A549 (cell line): ENCODE measurements at regions not wholly inside any gene's neighbourhood (a gene's known extent, or its start where the extent isn't known, plus 50 kb on each side); places are given as distances from the start of the nearest gene placed in this dataset.

Experiments
- ATAC-seq, 2 experiments: fragments of 200-7000 bp in 1 of 2; fragments of >200 bp in 1 of 2; cut with Nextera tagmentation in 1 of 2; cut with Tn5 transposase in 1 of 2; 3 replicates each; pipeline versions ENCODE4 v1.8.0 to v1.9.1; 2018 to 2020; ENCODE audit warnings: mild to moderate bottlenecking in 1 of 2, moderate library complexity in 1 of 2
- CTCF ChIA-PET: fragments of 300-600 bp; sonication (Branson Sonifier 250); formaldehyde crosslinking; extraction: SDS; loops from one replicate; lab custom pipeline; 2021; ENCODE audit warnings: antibody characterized with exemption, inconsistent platforms; lab: Yijun Ruan, JAX
- POLR2A ChIA-PET: fragments of 350-600 bp; formaldehyde crosslinking; extraction: SDS; loops from one replicate; lab custom pipeline; 2021; ENCODE audit warnings: antibody characterized with exemption, inconsistent platforms; lab: Yijun Ruan, JAX
- DNase-seq, 2 experiments: peaks; one replicate each; pipeline versions ENCODE4 v3.0.0 to v3.0.0-alpha.2; 2011 to 2016; ENCODE audit warnings: low read depth in 1 of 2, low spot score in 1 of 2
- FAIRE-seq: peaks from 2 replicates; lab custom pipeline; 2011; peaks lifted over from hg19 to GRCh38; lab: Jason Lieb, UNC
- H3K27ac ChIP-seq, 2 experiments: fragments of >200 bp; sonication (Bioruptor Twin); formaldehyde crosslinking; 3 replicates each; pipeline ENCODE4 v1.5.1; 2016 to 2017
- H3K4me1 ChIP-seq: fragments of >200 bp; sonication (Bioruptor Twin); formaldehyde crosslinking; 3 replicates; pipeline ENCODE4 v1.6.1; 2016
- H3K4me2 ChIP-seq: fragments of >200 bp; sonication (Bioruptor Twin); formaldehyde crosslinking; 3 replicates; pipeline ENCODE4 v1.6.1; 2016
- H3K4me3 ChIP-seq: fragments of >200 bp; sonication (Bioruptor Twin); formaldehyde crosslinking; 3 replicates; pipeline ENCODE4 v1.5.1; 2016
- H3K9me3 ChIP-seq: fragments of >200 bp; sonication (Bioruptor Twin); formaldehyde crosslinking; 3 replicates; pipeline ENCODE4 v1.6.1; 2016
- BCL3 ChIP-seq: fragments of >200 bp; sonication (Bioruptor Twin); formaldehyde crosslinking; IDR thresholded peaks from 3 replicates; pipeline ENCODE4 v1.6.1; 2016
- CHD2 ChIP-seq: fragments of 150-350 bp; IDR thresholded peaks from 2 replicates; pipeline ENCODE4 v1.6.1; 2014; ENCODE audit warnings: low read length; ENCODE audit not compliant: partially characterized antibody
- FOSB ChIP-seq: fragments of 250-450 bp; sonication (Bioruptor Pico); IDR thresholded peaks from 2 replicates; pipeline ENCODE4 v1.5.0; 2020; ENCODE audit warnings: mild to moderate bottlenecking, moderate library complexity
- HEYL ChIP-seq: fragments of 250-450 bp; sonication (Bioruptor Pico); IDR thresholded peaks from 2 replicates; pipeline ENCODE4 v1.8.0; 2021; ENCODE audit warnings: mild to moderate bottlenecking, moderate library complexity
- HOXA7 ChIP-seq: fragments of 250-450 bp; sonication (Bioruptor Pico); IDR thresholded peaks from 2 replicates; pipeline ENCODE4 v1.5.0; 2020; ENCODE audit warnings: mild to moderate bottlenecking, moderate library complexity
- HOXB5 ChIP-seq: fragments of 250-450 bp; sonication (Bioruptor Pico); IDR thresholded peaks from 2 replicates; pipeline ENCODE4 v1.5.0; 2020; ENCODE audit warnings: mild to moderate bottlenecking, moderate library complexity
- JUN ChIP-seq, 2 experiments: fragments of >200 bp; sonication (Bioruptor Twin); formaldehyde crosslinking; IDR thresholded peaks; 2 replicates in 1 of 2; 3 replicates in 1 of 2; pipeline ENCODE4 v1.6.1; 2016 to 2017
- MAFK ChIP-seq: fragments of 450-650 bp; IDR thresholded peaks from 2 replicates; pipeline ENCODE4 v1.6.1; 2014; ENCODE audit not compliant: partially characterized antibody
- MAX ChIP-seq: IDR thresholded peaks from 2 replicates; pipeline ENCODE4 v1.6.1; 2012
- NFE2L2 ChIP-seq: fragments of 150-350 bp; conservative IDR thresholded peaks from 2 replicates; pipeline ENCODE4 v1.6.1; 2014; ENCODE audit warnings: low read length
- NPAS2 ChIP-seq: fragments of 250-450 bp; sonication (Bioruptor Pico); IDR thresholded peaks from 2 replicates; pipeline ENCODE4 v1.8.0; 2022; ENCODE audit warnings: mild to moderate bottlenecking, moderate library complexity, borderline replicate concordance
- NR3C1 ChIP-seq: fragments of >200 bp; sonication (Bioruptor Twin); formaldehyde crosslinking; IDR thresholded peaks from 3 replicates; pipeline ENCODE4 v1.6.1; 2017
- POLR2A ChIP-seq: IDR thresholded peaks from 2 replicates; pipeline ENCODE4 v1.6.1; 2012; ENCODE audit warnings: mild to moderate bottlenecking, low read length
- POLR2AphosphoS2 ChIP-seq: conservative IDR thresholded peaks from 2 replicates; pipeline ENCODE4 v1.6.1; 2012; ENCODE audit warnings: low read length, improper control_type of control experiment, inconsistent platforms
- RAD21 ChIP-seq, 2 experiments: fragments of >200 bp in 1 of 2; sonication (Bioruptor Twin) in 1 of 2; formaldehyde crosslinking in 1 of 2; IDR thresholded peaks in 1 of 2; conservative IDR thresholded peaks in 1 of 2; 2 replicates in 1 of 2; 3 replicates in 1 of 2; pipeline ENCODE4 v1.6.1; 2012 to 2018; ENCODE audit warnings: inconsistent platforms in 1 of 2
- TFCP2L1 ChIP-seq: fragments of 250-450 bp; sonication (Bioruptor Pico); IDR thresholded peaks from 2 replicates; pipeline ENCODE4 v1.5.0; 2021; ENCODE audit warnings: mild to moderate bottlenecking
- USF2 ChIP-seq: fragments of 450-650 bp; IDR thresholded peaks from 2 replicates; pipeline ENCODE4 v1.6.1; 2014; ENCODE audit warnings: antibody characterized with exemption
- ZFP36 ChIP-seq: fragments of 450-650 bp; IDR thresholded peaks from 2 replicates; pipeline ENCODE4 v1.6.1; 2014; ENCODE audit warnings: borderline replicate concordance; ENCODE audit not compliant: partially characterized antibody
- ZNF302 ChIP-seq: fragments of 250-450 bp; sonication (Bioruptor Pico); IDR thresholded peaks from 2 replicates; pipeline ENCODE4 v1.9.0; 2021; ENCODE audit warnings: inconsistent platforms, mild to moderate bottlenecking, moderate library complexity
- WGBS: methylation state at CpG from one replicate; pipeline ENCODE4 v1.1.6; 2017; ENCODE audit errors: missing lambda C conversion rate; 5-methylcytosine and 5-hydroxymethylcytosine counted together
- TF ChIP-seq, protein P1 (sequence below): fragments of >200 bp; sonication (Bioruptor Twin); formaldehyde crosslinking; IDR thresholded peaks from 3 replicates; pipeline ENCODE4 v1.5.1; 2016

DNA sequence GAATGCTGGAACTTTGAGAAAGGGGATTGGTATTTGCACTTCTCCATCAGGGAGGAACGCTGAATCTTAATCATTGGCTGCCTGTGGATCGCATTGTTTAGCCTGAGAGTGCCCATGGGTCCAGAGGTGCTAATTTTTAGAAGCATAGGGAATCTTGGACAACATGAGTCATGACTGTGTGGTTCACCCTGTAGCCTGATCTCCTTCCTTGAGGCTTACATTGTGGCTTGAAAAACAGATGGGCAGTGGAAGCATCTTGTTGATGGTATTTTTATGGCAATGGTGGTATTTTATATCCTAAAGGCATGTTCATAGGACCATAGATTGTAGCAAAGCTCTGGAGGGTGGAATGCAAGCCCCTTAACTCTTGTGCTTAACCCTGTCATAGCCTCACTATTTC is 99.2 kb upstream of the DBX1 start:
- ChIA-PET POLR2A (no interaction called here), CTCF (no interaction called here)
- H3K4me1 ChIP-seq: no peaks in the 10 kb centered on the region
- no peak for ATAC-seq
- no peak for FAIRE-seq
- no peak for DNase-seq
- 0% methylated on average over 2 of the region's 2 CpGs for WGBS
- TF ChIP-seq NPAS2 (CRISPR knock-in tag) (no peak), FOSB (CRISPR knock-in tag) (no peak), MAX (no peak), POLR2A (no peak), MAFK (no peak), USF2 (no peak), CHD2 (no peak), NR3C1 (no peak), HOXB5 (CRISPR knock-in tag) (no peak), TFCP2L1 (CRISPR knock-in tag) (no peak), HEYL (CRISPR knock-in tag) (no peak), HOXA7 (CRISPR knock-in tag) (no peak)
- H3K27ac ChIP-seq: no peak overlapping the region
- H3K4me2 ChIP-seq: no peak overlapping the region
- H3K9me3 ChIP-seq: no peaks in the 10 kb centered on the region
- no peak overlapping the region for H3K4me3 ChIP-seq

GRCh38 chr11:20258376-20258895 is 98.2 kb upstream of the DBX1 start:
- Histone ChIP-seq H3K4me3 (no peak overlapping the region), H3K27ac (no peak overlapping the region), H3K9me3 (no peaks in the 10 kb centered on the region), H3K4me1 (no peaks in the 10 kb centered on the region), H3K4me2 (no peak overlapping the region)
- TF ChIP-seq HEYL (CRISPR knock-in tag): no peak
- TF ChIP-seq NFE2L2: no peak
- no peak for DNase-seq
- ChIA-PET CTCF (no interaction called here), POLR2A (no interaction called here)
- ATAC-seq: no peak
- FAIRE-seq: no peak
- 27% methylated on average over 6 of the region's 6 CpGs for WGBS

DNA sequence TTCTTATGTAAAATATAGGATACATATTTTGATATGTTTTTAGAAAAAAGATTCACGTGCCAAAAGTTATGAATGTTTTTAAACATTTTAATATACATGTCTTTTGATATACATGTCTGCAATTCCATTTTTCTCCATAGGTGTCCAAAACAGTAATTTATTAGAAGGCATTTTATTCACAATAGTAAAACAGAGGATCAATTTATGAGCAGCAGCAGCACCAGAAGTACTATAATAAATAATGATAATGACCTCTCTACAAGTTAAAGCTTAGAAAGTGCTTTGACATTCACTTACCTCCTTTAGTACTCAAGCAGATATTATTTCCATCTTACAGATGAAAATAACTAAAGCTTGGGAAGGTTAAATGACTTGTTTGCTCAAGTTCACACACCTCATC is 96.7 kb upstream of the DBX1 start:
- TF ChIP-seq POLR2AphosphoS2 (no peak), ZNF302 (CRISPR knock-in tag) (no peak), JUN (IDR thresholded peaks at IDR 0.05) (no peak), RAD21 (conservative IDR thresholded peaks at IDR 0.05 in 1 of 2, IDR thresholded peaks at IDR 0.05 in 1 of 2) (no peak), ZFP36 (no peak), NFE2L2 (no peak), BCL3 (no peak)
- TF ChIP-seq, protein P1, sequence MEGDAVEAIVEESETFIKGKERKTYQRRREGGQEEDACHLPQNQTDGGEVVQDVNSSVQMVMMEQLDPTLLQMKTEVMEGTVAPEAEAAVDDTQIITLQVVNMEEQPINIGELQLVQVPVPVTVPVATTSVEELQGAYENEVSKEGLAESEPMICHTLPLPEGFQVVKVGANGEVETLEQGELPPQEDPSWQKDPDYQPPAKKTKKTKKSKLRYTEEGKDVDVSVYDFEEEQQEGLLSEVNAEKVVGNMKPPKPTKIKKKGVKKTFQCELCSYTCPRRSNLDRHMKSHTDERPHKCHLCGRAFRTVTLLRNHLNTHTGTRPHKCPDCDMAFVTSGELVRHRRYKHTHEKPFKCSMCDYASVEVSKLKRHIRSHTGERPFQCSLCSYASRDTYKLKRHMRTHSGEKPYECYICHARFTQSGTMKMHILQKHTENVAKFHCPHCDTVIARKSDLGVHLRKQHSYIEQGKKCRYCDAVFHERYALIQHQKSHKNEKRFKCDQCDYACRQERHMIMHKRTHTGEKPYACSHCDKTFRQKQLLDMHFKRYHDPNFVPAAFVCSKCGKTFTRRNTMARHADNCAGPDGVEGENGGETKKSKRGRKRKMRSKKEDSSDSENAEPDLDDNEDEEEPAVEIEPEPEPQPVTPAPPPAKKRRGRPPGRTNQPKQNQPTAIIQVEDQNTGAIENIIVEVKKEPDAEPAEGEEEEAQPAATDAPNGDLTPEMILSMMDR: no peak
- ChIA-PET CTCF (no interaction called here), POLR2A (no interaction called here)
- H3K9me3 ChIP-seq: no peaks in the 10 kb centered on the region
- ATAC-seq: no peak
- no peaks in the 10 kb centered on the region for H3K4me1 ChIP-seq
- no peak for FAIRE-seq
- no peak for DNase-seq
- H3K27ac ChIP-seq: no peak overlapping the region
- H3K4me3 ChIP-seq: no peak overlapping the region
- H3K4me2 ChIP-seq: no peak overlapping the region
- WGBS: 0% methylated on average over 1 of the region's 1 CpG
